K562 (cell line): ENCODE measurements at regions not wholly inside any gene's neighbourhood (a gene's known extent, or its start where the extent isn't known, plus 50 kb on each side); places are given as distances from the start of the nearest gene placed in this dataset.

Experiments used
- ATAC-seq: fragments of 200-7000 bp; cut with Tn5 transposase; 3 replicates; pipeline ENCODE4 v1.9.1; 2020; ENCODE audit warnings: moderate library complexity
- BruUV-seq: library from RNA; stranded (reverse); fragments of 400-500 nt; replicated peaks from 2 replicates; lab custom pipeline; 2021; lab: Mats Ljungman, UMichigan
- CTCF ChIA-PET: fragments of 300-600 bp; formaldehyde crosslinking; extraction: SDS; loops from one replicate; lab custom pipeline; 2021; ENCODE audit warnings: low intra/inter-chr PET ratio; lab: Yijun Ruan, JAX
- POLR2A ChIA-PET: fragments of 300-600, 350-650 bp; sonication (Branson Sonifier 250); formaldehyde crosslinking; extraction: SDS; loops from one replicate; lab custom pipeline; 2021; ENCODE audit warnings: antibody characterized with exemption, inconsistent platforms; lab: Yijun Ruan, JAX
- DNase-seq, 4 experiments: peaks; one replicate each; pipeline versions ENCODE4 v3.0.0 to v3.0.0-alpha.2; 2011 to 2018; ENCODE audit warnings: low spot score in 3 of 4, mixed read lengths in 3 of 4; ENCODE audit errors: extremely low read depth in 1 of 4
- FAIRE-seq: peaks from 2 replicates; lab custom pipeline; 2011; peaks lifted over from hg19 to GRCh38; lab: Jason Lieb, UNC
- H2AFZ ChIP-seq: 2 replicates; pipeline ENCODE4 v1.6.0; 2011; ENCODE audit warnings: low read depth, low read length, control low read depth, inconsistent platforms
- H3K27ac ChIP-seq: fragments of 200-600 bp; 3 replicates; pipeline ENCODE4 v1.8.0; 2011; ENCODE audit warnings: low read depth, mild to moderate bottlenecking, control low read depth, inconsistent platforms, low read length, moderate library complexity, mixed read lengths; ENCODE audit errors: extremely low read depth
- H3K27me3 ChIP-seq, 2 experiments: fragments of 300-600 bp in 1 of 2; 2 replicates in 1 of 2; 3 replicates in 1 of 2; pipeline versions ENCODE4 v1.6.0 to v1.8.0; 2011; ENCODE audit warnings: inconsistent platforms in 2 of 2, low read length in 2 of 2, mild to moderate bottlenecking in 1 of 2, mixed read lengths in 1 of 2, moderate library complexity in 1 of 2; ENCODE audit not compliant: control insufficient read depth in 2 of 2, insufficient read depth in 2 of 2
- H3K36me3 ChIP-seq: fragments of 300-600 bp; 3 replicates; pipeline ENCODE4 v1.8.0; 2011; ENCODE audit warnings: mild to moderate bottlenecking, low read length, inconsistent platforms; ENCODE audit not compliant: control insufficient read depth, insufficient read depth
- H3K4me1 ChIP-seq, 2 experiments: fragments of 200-600 bp in 1 of 2; replicated peaks in 1 of 2; 2 replicates in 1 of 2; 3 replicates in 1 of 2; pipeline versions ENCODE4 v1.5.1 to v1.8.0; 2011; ENCODE audit warnings: inconsistent platforms in 2 of 2, low read length in 2 of 2, mild to moderate bottlenecking in 1 of 2, mixed read lengths in 1 of 2, moderate library complexity in 1 of 2; ENCODE audit not compliant: control insufficient read depth in 2 of 2, insufficient read depth in 2 of 2
- H3K4me2 ChIP-seq: 2 replicates; pipeline ENCODE4 v1.6.1; 2011; ENCODE audit warnings: low read length, control low read depth, inconsistent platforms, mixed read lengths; ENCODE audit not compliant: insufficient read depth
- H3K4me3 ChIP-seq: fragments of 200-600 bp; sonication (generic), shearing (Covaris generic); 2 replicates; pipeline ENCODE4 v1.5.1; 2016; ENCODE audit warnings: control low read depth, inconsistent platforms
- H3K79me2 ChIP-seq: fragments of 200-600 bp; 3 replicates; pipeline ENCODE4 v1.8.0; 2011; ENCODE audit warnings: low read length, inconsistent platforms; ENCODE audit not compliant: control insufficient read depth, insufficient read depth
- H3K9ac ChIP-seq, 2 experiments: 2 replicates each; pipeline versions ENCODE4 v1.6.0 to v1.6.1; 2011; ENCODE audit warnings: low read depth in 2 of 2, low read length in 2 of 2, control low read depth in 1 of 2, inconsistent platforms in 1 of 2, mild to moderate bottlenecking in 1 of 2, mixed read lengths in 1 of 2; ENCODE audit not compliant: insufficient read depth in 1 of 2
- H3K9me1 ChIP-seq: one replicate; pipeline ENCODE4 v1.6.0; 2011; ENCODE audit warnings: inconsistent platforms, mild to moderate bottlenecking, low read length, moderate library complexity; ENCODE audit not compliant: control insufficient read depth, insufficient read depth
- H3K9me3 ChIP-seq: replicated peaks from 2 replicates; pipeline ENCODE4 v1.5.1; 2011; ENCODE audit warnings: low read depth, low read length, inconsistent platforms; ENCODE audit not compliant: control insufficient read depth, insufficient read depth
- H4K20me1 ChIP-seq: replicated peaks from 2 replicates; pipeline ENCODE4 v1.6.1; 2011; ENCODE audit warnings: low read length, inconsistent platforms, mixed read lengths; ENCODE audit not compliant: control insufficient read depth, insufficient read depth
- ARID2 ChIP-seq: fragments of 450-650 bp; IDR thresholded peaks from 2 replicates; pipeline ENCODE4 v1.6.1; 2017; ENCODE audit warnings: antibody characterized with exemption, mild to moderate bottlenecking
- BRF1 ChIP-seq: IDR thresholded peaks from 3 replicates; pipeline ENCODE4 v1.6.1; 2011; ENCODE audit warnings: borderline replicate concordance, mild to moderate bottlenecking; ENCODE audit not compliant: insufficient read length; ENCODE audit errors: extremely low read depth
- FOXJ2 ChIP-seq: fragments of 200-800 bp; sonication (Bioruptor generic); IDR thresholded peaks from 2 replicates; pipeline ENCODE4 v1.6.1; 2016; ENCODE audit warnings: missing genetic modification characterization, missing compliant biosample characterization
- HCFC1 ChIP-seq: IDR thresholded peaks from 2 replicates; pipeline ENCODE4 v1.6.1; 2012; ENCODE audit warnings: low read depth, low read length, improper control_type of control experiment
- HIVEP1 ChIP-seq: fragments of 250-450 bp; sonication (Bioruptor Pico); IDR thresholded peaks from 2 replicates; pipeline ENCODE4 v1.4.0; 2020; ENCODE audit warnings: mild to moderate bottlenecking
- NFIX ChIP-seq: fragments of 250-450 bp; sonication (Bioruptor Pico); IDR thresholded peaks from 2 replicates; pipeline ENCODE4 v1.4.0; 2020; ENCODE audit warnings: low read depth, mild to moderate bottlenecking, moderate library complexity
- NONO ChIP-seq, 2 experiments: fragments of 200-400 bp in 1 of 2; fragments of 450-650 bp in 1 of 2; formaldehyde crosslinking in 1 of 2; IDR thresholded peaks; 2 replicates each; pipeline ENCODE4 v1.6.1; 2017; ENCODE audit warnings: low read depth in 2 of 2, mild to moderate bottlenecking in 2 of 2, moderate library complexity in 2 of 2, low read length in 1 of 2
- RBBP5 ChIP-seq: fragments of 200-600 bp; sonication (generic); IDR thresholded peaks from 2 replicates; pipeline ENCODE4 v1.6.1; 2012; ENCODE audit warnings: borderline replicate concordance, mild to moderate bottlenecking, low read length, control low read depth, inconsistent platforms; ENCODE audit not compliant: insufficient read depth, poor library complexity, severe bottlenecking
- TAF7 ChIP-seq: fragments of 450-650 bp; IDR thresholded peaks from 2 replicates; pipeline ENCODE4 v1.6.1; 2016; ENCODE audit warnings: missing genetic modification characterization, missing compliant biosample characterization
- ZFP1 ChIP-seq: fragments of 450-650 bp; formaldehyde crosslinking; IDR thresholded peaks from 2 replicates; pipeline ENCODE4 v1.4.0; 2020; ENCODE audit warnings: mild to moderate bottlenecking, mixed read lengths
- WGBS: fragments of 100-300 bp; shearing (Covaris generic); methylation state at CpG from one replicate; pipeline ENCODE4 v1.1.6; 2016; ENCODE audit warnings: low coverage, mixed read lengths; ENCODE audit not compliant: insufficient coverage; ENCODE audit errors: missing lambda C conversion rate; 5-methylcytosine and 5-hydroxymethylcytosine counted together
- in situ Hi-C: fragments of 300-500 bp; cut with MboI; formaldehyde crosslinking; loops from 4 replicates; pipeline ENCODE4 v1.15.0; 2018; ENCODE audit warnings: inconsistent platforms, mixed read lengths
- intact Hi-C: fragments of 100-400 bp; cut with micrococcal nuclease; formaldehyde crosslinking; loops from 2 replicates; pipeline ENCODE4 v1.14.2; 2022
- TF ChIP-seq, protein P1 (sequence below): fragments of 250-450 bp; sonication (Bioruptor Pico); IDR thresholded peaks from 2 replicates; pipeline ENCODE4 v1.6.1; 2021; ENCODE audit warnings: mild to moderate bottlenecking

DNA sequence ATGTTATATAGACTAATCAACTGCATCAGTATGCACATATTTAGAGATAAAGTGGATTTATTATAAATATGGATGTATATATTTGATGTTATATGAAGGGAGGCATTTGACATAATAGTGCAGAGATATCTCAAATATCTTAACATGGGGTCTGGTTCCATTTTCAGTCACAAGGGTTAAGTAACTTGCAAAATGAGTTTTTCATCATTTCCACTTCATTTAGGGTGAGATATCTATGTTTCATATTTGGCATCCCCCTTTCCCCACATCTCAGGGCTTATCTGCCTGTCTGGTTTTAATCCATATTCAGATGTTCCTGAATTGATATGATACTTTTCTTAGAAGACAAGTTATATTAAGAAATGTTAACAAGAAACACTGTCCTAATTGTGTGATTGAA lies 2141.2 kb downstream of the PCDH9 start:
- ChIA-PET POLR2A (no interaction called here), CTCF (no interaction called here)
- H3K27ac ChIP-seq = no peak overlapping the region
- no peak overlapping the region for H2AFZ ChIP-seq
- no peaks in the 10 kb centered on the region for H3K36me3 ChIP-seq
- DNase-seq (no peak), FAIRE-seq (no peak), ATAC-seq (no peak)
- H4K20me1 ChIP-seq = no peaks in the 10 kb centered on the region
- no TSS peak for BruUV-seq
- H3K9me1 ChIP-seq = no peaks in the 10 kb centered on the region
- no peak overlapping the region for H3K9ac ChIP-seq
- intact Hi-C loops = no loop called here
- H3K4me1 ChIP-seq = no peaks in the 10 kb centered on the region
- TF ChIP-seq NFIX (no peak), HCFC1 (no peak), RBBP5 (no peak)
- TF ChIP-seq, protein P1, sequence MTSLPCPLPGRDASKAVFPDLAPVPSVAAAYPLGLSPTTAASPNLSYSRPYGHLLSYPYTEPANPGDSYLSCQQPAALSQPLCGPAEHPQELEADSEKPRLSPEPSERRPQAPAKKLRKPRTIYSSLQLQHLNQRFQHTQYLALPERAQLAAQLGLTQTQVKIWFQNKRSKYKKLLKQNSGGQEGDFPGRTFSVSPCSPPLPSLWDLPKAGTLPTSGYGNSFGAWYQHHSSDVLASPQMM = no peak
- no peak overlapping the region for H3K4me3 ChIP-seq
- H3K9me3 ChIP-seq = no peaks in the 10 kb centered on the region
- in situ Hi-C loops = no loop called here
- no peaks in the 10 kb centered on the region for H3K79me2 ChIP-seq
- H3K27me3 ChIP-seq = no peaks in the 10 kb centered on the region
- no peak overlapping the region for H3K4me2 ChIP-seq

DNA sequence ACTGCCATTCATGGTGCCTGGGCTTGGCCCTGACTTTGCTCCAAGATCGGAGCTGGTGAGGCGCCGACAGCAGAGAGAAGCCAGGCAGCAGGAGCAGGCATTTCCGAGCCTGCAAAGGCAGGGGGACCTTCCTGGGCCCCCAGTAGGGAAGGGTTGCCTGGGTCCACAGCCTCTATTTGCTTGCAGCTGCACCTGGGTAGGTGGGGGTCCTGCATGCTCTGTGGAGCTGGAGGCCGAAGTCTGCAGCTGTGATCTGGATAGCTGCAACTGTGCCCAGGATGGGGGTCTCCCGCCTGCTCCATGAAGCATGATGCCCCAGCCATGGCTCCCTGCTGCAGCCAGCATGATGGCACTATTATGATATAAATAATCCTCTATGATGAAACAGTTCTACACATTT lies 2144.2 kb downstream of the PCDH9 start:
- CTCF ChIA-PET = no interaction called here
- no peak for ATAC-seq
- Histone ChIP-seq H3K4me1 (no peaks in the 10 kb centered on the region), H3K9ac (no peak overlapping the region), H3K79me2 (no peaks in the 10 kb centered on the region), H2AFZ (no peak overlapping the region), H3K9me3 (no peaks in the 10 kb centered on the region), H4K20me1 (no peaks in the 10 kb centered on the region), H3K36me3 (no peaks in the 10 kb centered on the region), H3K27ac (no peak overlapping the region), H3K9me1 (no peaks in the 10 kb centered on the region), H3K27me3 (no peaks in the 10 kb centered on the region), H3K4me3 (no peak overlapping the region), H3K4me2 (no peak overlapping the region)
- in situ Hi-C loops = no loop called here
- BruUV-seq = no TSS peak
- 0% methylated on average over 5 of the region's 6 CpGs for WGBS
- intact Hi-C loops = no loop called here
- POLR2A ChIA-PET = no interaction called here
- FAIRE-seq = no peak
- no peak for DNase-seq
- TF ChIP-seq NONO (IDR thresholded peaks at IDR 0.05; ENCODE audit: low read depth in 2 of 2, low read length in 1 of 2) (no peak), TAF7 (tag) (no peak), HIVEP1 (no peak), ZFP1 (CRISPR knock-in tag) (no peak), BRF1 (no peak), FOXJ2 (tag) (no peak), ARID2 (no peak)
